ENCODE measurements at regions not wholly inside any gene's neighbourhood (a gene's known extent, or its start where the extent isn't known, plus 50 kb on each side); places are given as distances from the start of the nearest gene placed in this dataset.
"Not testable (repeated sequence)": the region's sequence is repeated elsewhere in the genome, so short reads cannot be mapped to it uniquely, and the experiment has no call there.

- Histone ChIP-seq H3K36me3 (ENCODE audit: insufficient read depth) (no peaks in the 10 kb centered on the region), H3K9me2 (ENCODE audit: insufficient read depth) (no peaks in the 10 kb centered on the region), H2AFZ (no peak overlapping the region), H3K4me3 (no peak overlapping the region), H3K27ac (ENCODE audit: low read depth) (no peak overlapping the region), H3K4me2 (no peak overlapping the region), H4K20me1 (replicated peaks; ENCODE audit: insufficient read depth) (no peaks in the 10 kb centered on the region), H3K4me1 (ENCODE audit: insufficient read depth) (no peaks in the 10 kb centered on the region), H3K27me3 (ENCODE audit: insufficient read depth) (no peaks in the 10 kb centered on the region), H3F3A (replicated peaks; ENCODE audit: low read depth) (no peaks in the 10 kb centered on the region), H3K79me2 (replicated peaks; ENCODE audit: insufficient read depth) (no peaks in the 10 kb centered on the region)
- TF ChIP-seq, protein P1, sequence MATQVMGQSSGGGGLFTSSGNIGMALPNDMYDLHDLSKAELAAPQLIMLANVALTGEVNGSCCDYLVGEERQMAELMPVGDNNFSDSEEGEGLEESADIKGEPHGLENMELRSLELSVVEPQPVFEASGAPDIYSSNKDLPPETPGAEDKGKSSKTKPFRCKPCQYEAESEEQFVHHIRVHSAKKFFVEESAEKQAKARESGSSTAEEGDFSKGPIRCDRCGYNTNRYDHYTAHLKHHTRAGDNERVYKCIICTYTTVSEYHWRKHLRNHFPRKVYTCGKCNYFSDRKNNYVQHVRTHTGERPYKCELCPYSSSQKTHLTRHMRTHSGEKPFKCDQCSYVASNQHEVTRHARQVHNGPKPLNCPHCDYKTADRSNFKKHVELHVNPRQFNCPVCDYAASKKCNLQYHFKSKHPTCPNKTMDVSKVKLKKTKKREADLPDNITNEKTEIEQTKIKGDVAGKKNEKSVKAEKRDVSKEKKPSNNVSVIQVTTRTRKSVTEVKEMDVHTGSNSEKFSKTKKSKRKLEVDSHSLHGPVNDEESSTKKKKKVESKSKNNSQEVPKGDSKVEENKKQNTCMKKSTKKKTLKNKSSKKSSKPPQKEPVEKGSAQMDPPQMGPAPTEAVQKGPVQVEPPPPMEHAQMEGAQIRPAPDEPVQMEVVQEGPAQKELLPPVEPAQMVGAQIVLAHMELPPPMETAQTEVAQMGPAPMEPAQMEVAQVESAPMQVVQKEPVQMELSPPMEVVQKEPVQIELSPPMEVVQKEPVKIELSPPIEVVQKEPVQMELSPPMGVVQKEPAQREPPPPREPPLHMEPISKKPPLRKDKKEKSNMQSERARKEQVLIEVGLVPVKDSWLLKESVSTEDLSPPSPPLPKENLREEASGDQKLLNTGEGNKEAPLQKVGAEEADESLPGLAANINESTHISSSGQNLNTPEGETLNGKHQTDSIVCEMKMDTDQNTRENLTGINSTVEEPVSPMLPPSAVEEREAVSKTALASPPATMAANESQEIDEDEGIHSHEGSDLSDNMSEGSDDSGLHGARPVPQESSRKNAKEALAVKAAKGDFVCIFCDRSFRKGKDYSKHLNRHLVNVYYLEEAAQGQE (IDR thresholded peaks at IDR 0.05; ENCODE audit: unreplicated experiment): no peak
- no peak for TF ChIP-seq NANOG (IDR thresholded peaks at IDR 0.05; ENCODE audit: borderline replicate concordance)
- TF ChIP-seq STAT1 (IDR thresholded peaks at IDR 0.05; ENCODE audit: unreplicated experiment): no peak
- no peak for TF ChIP-seq POLR2AphosphoS5 (IDR thresholded peaks at IDR 0.05; ENCODE audit: low read depth)
- TF ChIP-seq, protein P2, sequence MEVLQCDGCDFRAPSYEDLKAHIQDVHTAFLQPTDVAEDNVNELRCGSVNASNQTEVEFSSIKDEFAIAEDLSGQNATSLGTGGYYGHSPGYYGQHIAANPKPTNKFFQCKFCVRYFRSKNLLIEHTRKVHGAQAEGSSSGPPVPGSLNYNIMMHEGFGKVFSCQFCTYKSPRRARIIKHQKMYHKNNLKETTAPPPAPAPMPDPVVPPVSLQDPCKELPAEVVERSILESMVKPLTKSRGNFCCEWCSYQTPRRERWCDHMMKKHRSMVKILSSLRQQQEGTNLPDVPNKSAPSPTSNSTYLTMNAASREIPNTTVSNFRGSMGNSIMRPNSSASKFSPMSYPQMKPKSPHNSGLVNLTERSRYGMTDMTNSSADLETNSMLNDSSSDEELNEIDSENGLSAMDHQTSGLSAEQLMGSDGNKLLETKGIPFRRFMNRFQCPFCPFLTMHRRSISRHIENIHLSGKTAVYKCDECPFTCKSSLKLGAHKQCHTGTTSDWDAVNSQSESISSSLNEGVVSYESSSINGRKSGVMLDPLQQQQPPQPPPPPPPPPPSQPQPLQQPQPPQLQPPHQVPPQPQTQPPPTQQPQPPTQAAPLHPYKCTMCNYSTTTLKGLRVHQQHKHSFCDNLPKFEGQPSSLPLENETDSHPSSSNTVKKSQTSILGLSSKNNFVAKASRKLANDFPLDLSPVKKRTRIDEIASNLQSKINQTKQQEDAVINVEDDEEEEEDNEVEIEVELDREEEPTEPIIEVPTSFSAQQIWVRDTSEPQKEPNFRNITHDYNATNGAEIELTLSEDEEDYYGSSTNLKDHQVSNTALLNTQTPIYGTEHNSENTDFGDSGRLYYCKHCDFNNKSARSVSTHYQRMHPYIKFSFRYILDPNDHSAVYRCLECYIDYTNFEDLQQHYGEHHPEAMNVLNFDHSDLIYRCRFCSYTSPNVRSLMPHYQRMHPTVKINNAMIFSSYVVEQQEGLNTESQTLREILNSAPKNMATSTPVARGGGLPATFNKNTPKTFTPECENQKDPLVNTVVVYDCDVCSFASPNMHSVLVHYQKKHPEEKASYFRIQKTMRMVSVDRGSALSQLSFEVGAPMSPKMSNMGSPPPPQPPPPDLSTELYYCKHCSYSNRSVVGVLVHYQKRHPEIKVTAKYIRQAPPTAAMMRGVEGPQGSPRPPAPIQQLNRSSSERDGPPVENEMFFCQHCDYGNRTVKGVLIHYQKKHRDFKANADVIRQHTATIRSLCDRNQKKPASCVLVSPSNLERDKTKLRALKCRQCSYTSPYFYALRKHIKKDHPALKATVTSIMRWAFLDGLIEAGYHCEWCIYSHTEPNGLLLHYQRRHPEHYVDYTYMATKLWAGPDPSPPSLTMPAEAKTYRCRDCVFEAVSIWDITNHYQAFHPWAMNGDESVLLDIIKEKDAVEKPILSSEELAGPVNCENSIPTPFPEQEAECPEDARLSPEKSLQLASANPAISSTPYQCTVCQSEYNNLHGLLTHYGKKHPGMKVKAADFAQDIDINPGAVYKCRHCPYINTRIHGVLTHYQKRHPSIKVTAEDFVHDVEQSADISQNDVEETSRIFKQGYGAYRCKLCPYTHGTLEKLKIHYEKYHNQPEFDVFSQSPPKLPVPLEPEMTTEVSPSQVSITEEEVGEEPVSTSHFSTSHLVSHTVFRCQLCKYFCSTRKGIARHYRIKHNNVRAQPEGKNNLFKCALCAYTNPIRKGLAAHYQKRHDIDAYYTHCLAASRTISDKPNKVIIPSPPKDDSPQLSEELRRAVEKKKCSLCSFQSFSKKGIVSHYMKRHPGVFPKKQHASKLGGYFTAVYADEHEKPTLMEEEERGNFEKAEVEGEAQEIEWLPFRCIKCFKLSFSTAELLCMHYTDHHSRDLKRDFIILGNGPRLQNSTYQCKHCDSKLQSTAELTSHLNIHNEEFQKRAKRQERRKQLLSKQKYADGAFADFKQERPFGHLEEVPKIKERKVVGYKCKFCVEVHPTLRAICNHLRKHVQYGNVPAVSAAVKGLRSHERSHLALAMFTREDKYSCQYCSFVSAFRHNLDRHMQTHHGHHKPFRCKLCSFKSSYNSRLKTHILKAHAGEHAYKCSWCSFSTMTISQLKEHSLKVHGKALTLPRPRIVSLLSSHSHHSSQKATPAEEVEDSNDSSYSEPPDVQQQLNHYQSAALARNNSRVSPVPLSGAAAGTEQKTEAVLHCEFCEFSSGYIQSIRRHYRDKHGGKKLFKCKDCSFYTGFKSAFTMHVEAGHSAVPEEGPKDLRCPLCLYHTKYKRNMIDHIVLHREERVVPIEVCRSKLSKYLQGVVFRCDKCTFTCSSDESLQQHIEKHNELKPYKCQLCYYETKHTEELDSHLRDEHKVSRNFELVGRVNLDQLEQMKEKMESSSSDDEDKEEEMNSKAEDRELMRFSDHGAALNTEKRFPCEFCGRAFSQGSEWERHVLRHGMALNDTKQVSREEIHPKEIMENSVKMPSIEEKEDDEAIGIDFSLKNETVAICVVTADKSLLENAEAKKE (CRISPR knock-in tag; IDR thresholded peaks at IDR 0.05): no peak
- no peak for TF ChIP-seq CREB1 (CRISPR knock-in tag; IDR thresholded peaks at IDR 0.05; ENCODE audit: low read depth)
- TF ChIP-seq, protein P3, sequence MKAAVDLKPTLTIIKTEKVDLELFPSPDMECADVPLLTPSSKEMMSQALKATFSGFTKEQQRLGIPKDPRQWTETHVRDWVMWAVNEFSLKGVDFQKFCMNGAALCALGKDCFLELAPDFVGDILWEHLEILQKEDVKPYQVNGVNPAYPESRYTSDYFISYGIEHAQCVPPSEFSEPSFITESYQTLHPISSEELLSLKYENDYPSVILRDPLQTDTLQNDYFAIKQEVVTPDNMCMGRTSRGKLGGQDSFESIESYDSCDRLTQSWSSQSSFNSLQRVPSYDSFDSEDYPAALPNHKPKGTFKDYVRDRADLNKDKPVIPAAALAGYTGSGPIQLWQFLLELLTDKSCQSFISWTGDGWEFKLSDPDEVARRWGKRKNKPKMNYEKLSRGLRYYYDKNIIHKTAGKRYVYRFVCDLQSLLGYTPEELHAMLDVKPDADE (IDR thresholded peaks at IDR 0.05): no peak
- TF ChIP-seq EZH2phosphoT487 (IDR thresholded peaks at IDR 0.05; ENCODE audit: unreplicated experiment): no peak
- TF ChIP-seq EZH2 (IDR thresholded peaks at IDR 0.05; ENCODE audit: low read depth, unreplicated experiment): no peak
- TF ChIP-seq CTCF (conservative IDR thresholded peaks at IDR 0.05; ENCODE audit: low read depth in 2 of 2): no peak
- TF ChIP-seq JUNB (IDR thresholded peaks at IDR 0.05; ENCODE audit: unreplicated experiment): no peak
- Mint-ChIP-seq H3K27me3 (ENCODE audit: insufficient read depth, low read depth, poor library complexity) (no peaks in the 10 kb centered on the region), H3K9me3 (no peaks in the 10 kb centered on the region), H3K36me3 (ENCODE audit: low read depth) (no peaks in the 10 kb centered on the region), H3K4me3 (no peak overlapping the region), H3K4me1 (no peaks in the 10 kb centered on the region), H3K27ac (no peak overlapping the region)
- no peak for DNase-seq (ENCODE audit: low spot score)
- no peak for ATAC-seq
Observed at GRCh38 chr2:125341353-125341752, 1314.6 kb upstream of the GYPC start.

DNA sequence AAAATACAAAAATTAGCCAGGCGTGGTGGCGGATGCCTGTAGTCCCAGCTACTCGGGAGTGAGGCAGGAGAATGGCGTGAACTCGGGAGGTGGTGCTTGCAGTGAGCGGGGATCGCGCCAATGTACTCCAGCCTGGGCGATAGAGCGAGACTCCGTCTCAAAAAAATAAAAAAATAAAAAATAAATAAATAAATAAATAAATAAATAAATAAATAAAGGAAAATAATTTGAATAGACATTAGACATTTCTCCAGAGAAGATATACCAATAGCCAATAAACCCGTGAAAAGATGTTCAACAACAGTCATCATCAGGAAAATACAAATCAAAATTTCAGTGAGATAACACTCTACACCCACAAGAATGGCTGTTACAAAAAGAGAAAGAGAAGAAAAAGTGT is 1302.4 kb upstream of the GYPC start:
- H3K4me1 Mint-ChIP-seq; H3K9me3 Mint-ChIP-seq; H3K79me2 ChIP-seq (replicated peaks; ENCODE audit: insufficient read depth); H3K4me2 ChIP-seq; H3K4me3 ChIP-seq; ATAC-seq; H4K20me1 ChIP-seq (replicated peaks; ENCODE audit: insufficient read depth); H3K36me3 ChIP-seq (ENCODE audit: insufficient read depth); H3K4me1 ChIP-seq (ENCODE audit: insufficient read depth); H3K27ac ChIP-seq (ENCODE audit: low read depth); H3K27me3 ChIP-seq (ENCODE audit: insufficient read depth); H3K27me3 Mint-ChIP-seq (ENCODE audit: insufficient read depth, low read depth, poor library complexity); H3F3A ChIP-seq (replicated peaks; ENCODE audit: low read depth); DNase-seq (ENCODE audit: low spot score); H3K27ac Mint-ChIP-seq; H3K4me3 Mint-ChIP-seq; H3K36me3 Mint-ChIP-seq (ENCODE audit: low read depth); H3K9me2 ChIP-seq (ENCODE audit: insufficient read depth); H2AFZ ChIP-seq: not testable (repeated sequence)
